GM12878 (cell line): ENCODE measurements at regions not wholly inside any gene's neighbourhood (a gene's known extent, or its start where the extent isn't known, plus 50 kb on each side); places are given as distances from the start of the nearest gene placed in this dataset.

Experiments used
- ATAC-seq: fragments of 200-7000 bp; cut with Tn5 transposase; 3 replicates; pipeline ENCODE4 v1.9.1; 2020; ENCODE audit warnings: mild to moderate bottlenecking, moderate library complexity
- BruUV-seq: library from RNA; stranded (reverse); fragments of 400-500 nt; replicated peaks from 2 replicates; lab custom pipeline; 2021; lab: Mats Ljungman, UMichigan
- CTCF ChIA-PET: fragments of 300-600 bp; sonication (Branson Sonifier 250); formaldehyde crosslinking; extraction: SDS; loops from one replicate; lab custom pipeline; 2021; ENCODE audit warnings: inconsistent platforms; lab: Yijun Ruan, JAX
- POLR2A ChIA-PET: fragments of 350-600 bp; formaldehyde crosslinking; extraction: SDS; loops from one replicate; lab custom pipeline; 2021; ENCODE audit warnings: inconsistent platforms; lab: Charles Lee
- RAD21 ChIA-PET: fragments of 300-600 bp; sonication (Branson Sonifier 250); formaldehyde crosslinking; loops from one replicate; lab custom pipeline; 2023; ENCODE audit warnings: antibody characterized with exemption; ENCODE audit not compliant: unreplicated experiment; lab: Charles Lee
- SMC1A ChIA-PET: fragments of 300-600 bp; sonication (Branson Sonifier 250); formaldehyde crosslinking; loops from one replicate; lab custom pipeline; 2023; ENCODE audit not compliant: unreplicated experiment, uncharacterized antibody; lab: Charles Lee
- DNase-seq: peaks from one replicate; pipeline ENCODE4 v3.0.0-alpha.2; 2011; ENCODE audit warnings: low read depth, low spot score
- FAIRE-seq: peaks from 3 replicates; lab custom pipeline; 2011; peaks lifted over from hg19 to GRCh38; lab: Jason Lieb, UNC
- H2AFZ ChIP-seq: 2 replicates; pipeline ENCODE4 v1.6.0; 2011; ENCODE audit warnings: low read depth, low read length, control low read depth; ENCODE audit not compliant: control insufficient read depth
- H3K27ac ChIP-seq: 2 replicates; pipeline ENCODE4 v1.5.1; 2011; ENCODE audit warnings: control low read depth; ENCODE audit not compliant: control insufficient read depth, insufficient read depth
- H3K27me3 ChIP-seq, 2 experiments: replicated peaks in 1 of 2; 2 replicates each; pipeline versions ENCODE4 v1.6.0 to v1.6.1; 2011; ENCODE audit warnings: low read length in 1 of 2; ENCODE audit not compliant: control insufficient read depth in 2 of 2, insufficient read depth in 2 of 2
- H3K36me3 ChIP-seq, 2 experiments: 2 replicates each; pipeline ENCODE4 v1.5.1; 2011; ENCODE audit warnings: low read length in 1 of 2; ENCODE audit not compliant: control insufficient read depth in 2 of 2, insufficient read depth in 2 of 2
- H3K4me1 ChIP-seq: 2 replicates; pipeline ENCODE4 v1.6.1; 2011; ENCODE audit warnings: mild to moderate bottlenecking, low read length, moderate library complexity, mixed read lengths; ENCODE audit not compliant: control insufficient read depth, insufficient read depth
- H3K4me2 ChIP-seq: 2 replicates; pipeline ENCODE4 v1.6.0; 2011; ENCODE audit warnings: control low read depth; ENCODE audit not compliant: control insufficient read depth, insufficient read depth
- H3K4me3 ChIP-seq: fragments of 200-600 bp; sonication (generic); 2 replicates; pipeline ENCODE4 v1.5.1; 2016
- H3K79me2 ChIP-seq: 2 replicates; pipeline ENCODE4 v1.6.0; 2011; ENCODE audit warnings: low read length; ENCODE audit not compliant: control insufficient read depth, insufficient read depth
- H3K9ac ChIP-seq: 2 replicates; pipeline ENCODE4 v1.8.0; 2011; ENCODE audit warnings: low read length, control low read depth, mixed read lengths; ENCODE audit not compliant: control insufficient read depth, insufficient read depth
- H3K9me3 ChIP-seq: replicated peaks from 3 replicates; pipeline ENCODE4 v1.5.1; 2011; ENCODE audit warnings: mild to moderate bottlenecking, low read length; ENCODE audit not compliant: control insufficient read depth, insufficient read depth
- H4K20me1 ChIP-seq: 2 replicates; pipeline ENCODE4 v1.6.0; 2011; ENCODE audit not compliant: control insufficient read depth, insufficient read depth
- ATF7 ChIP-seq: fragments of 450-650 bp; IDR thresholded peaks from 2 replicates; pipeline ENCODE4 v1.6.1; 2016; ENCODE audit warnings: low read depth, mild to moderate bottlenecking
- CREM ChIP-seq: IDR thresholded peaks from 2 replicates; pipeline ENCODE4 v1.6.1; 2014; ENCODE audit warnings: antibody characterized with exemption, low read depth
- RBBP5 ChIP-seq: fragments of 200-600 bp; sonication (generic); conservative IDR thresholded peaks from 2 replicates; pipeline ENCODE4 v1.6.1; 2016
- RCOR1 ChIP-seq: conservative IDR thresholded peaks from 2 replicates; pipeline ENCODE4 v1.6.1; 2012; ENCODE audit warnings: low read depth, low read length, improper control_type of control experiment
- ZNF24 ChIP-seq: fragments of 450-650 bp; IDR thresholded peaks from 2 replicates; pipeline ENCODE4 v1.6.1; 2017; ENCODE audit warnings: antibody characterized with exemption, mild to moderate bottlenecking
- ZNF622 ChIP-seq: fragments of 450-650 bp; IDR thresholded peaks from 2 replicates; pipeline ENCODE4 v1.6.1; 2017; ENCODE audit warnings: mild to moderate bottlenecking, inconsistent platforms
- WGBS: methylation state at CpG from one replicate; pipeline ENCODE4 v1.1.6; 2016; ENCODE audit warnings: low lambda C conversion rate; ENCODE audit not compliant: insufficient replicate concordance, insufficient coverage; ENCODE audit errors: missing lambda C conversion rate; 5-methylcytosine and 5-hydroxymethylcytosine counted together
- in situ Hi-C: fragments of 300-500 bp; cut with MboI; formaldehyde crosslinking; loops from 9 replicates; pipeline ENCODE4 v1.14.3; 2018; ENCODE audit warnings: mixed read lengths
- intact Hi-C: fragments of 100-400 bp; cut with micrococcal nuclease; formaldehyde crosslinking; loops from one replicate; pipeline ENCODE4 v1.14.2; 2022; ENCODE audit not compliant: unreplicated experiment
- TF ChIP-seq, protein P1 (sequence below): fragments of 450-650 bp; IDR thresholded peaks from 2 replicates; pipeline ENCODE4 v1.6.1; 2017; ENCODE audit warnings: borderline replicate concordance
- TF ChIP-seq, protein P2 (sequence below): IDR thresholded peaks from 2 replicates; pipeline ENCODE4 v1.6.1; 2012; ENCODE audit warnings: improper control_type of control experiment, low read depth, low read length; ENCODE audit not compliant: insufficient replicate concordance
- TF ChIP-seq, protein P3 (sequence below): fragments of 450-650 bp; IDR thresholded peaks from 2 replicates; pipeline ENCODE4 v1.6.1; 2017; ENCODE audit warnings: mild to moderate bottlenecking, moderate library complexity
- TF ChIP-seq, protein P4 (sequence below): IDR thresholded peaks from 2 replicates; pipeline ENCODE4 v1.6.1; 2012; ENCODE audit warnings: low read depth, low read length, improper control_type of control experiment

DNA sequence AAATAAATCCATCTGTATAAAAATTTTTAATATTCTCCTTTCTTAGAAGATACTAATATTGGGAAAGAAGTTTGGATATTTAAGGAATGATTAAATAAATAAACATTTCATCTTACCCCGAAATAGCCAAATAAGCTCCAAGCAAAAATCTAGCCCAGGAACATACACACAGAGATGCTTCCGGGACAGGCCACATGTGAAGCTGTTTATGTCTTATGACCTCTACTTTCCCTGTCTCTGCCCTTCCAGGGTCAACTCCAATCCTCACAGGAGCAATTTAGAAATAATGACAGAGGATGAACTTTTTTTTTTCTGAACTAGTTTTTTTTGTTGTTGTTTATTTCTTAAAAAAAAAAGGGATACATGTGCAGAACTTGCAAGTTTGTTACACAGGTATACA is 89.4 kb downstream of the BTG1 start (continued):
- TF ChIP-seq, protein P1, sequence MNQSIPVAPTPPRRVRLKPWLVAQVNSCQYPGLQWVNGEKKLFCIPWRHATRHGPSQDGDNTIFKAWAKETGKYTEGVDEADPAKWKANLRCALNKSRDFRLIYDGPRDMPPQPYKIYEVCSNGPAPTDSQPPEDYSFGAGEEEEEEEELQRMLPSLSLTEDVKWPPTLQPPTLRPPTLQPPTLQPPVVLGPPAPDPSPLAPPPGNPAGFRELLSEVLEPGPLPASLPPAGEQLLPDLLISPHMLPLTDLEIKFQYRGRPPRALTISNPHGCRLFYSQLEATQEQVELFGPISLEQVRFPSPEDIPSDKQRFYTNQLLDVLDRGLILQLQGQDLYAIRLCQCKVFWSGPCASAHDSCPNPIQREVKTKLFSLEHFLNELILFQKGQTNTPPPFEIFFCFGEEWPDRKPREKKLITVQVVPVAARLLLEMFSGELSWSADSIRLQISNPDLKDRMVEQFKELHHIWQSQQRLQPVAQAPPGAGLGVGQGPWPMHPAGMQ: no peak
- TF ChIP-seq, protein P2, sequence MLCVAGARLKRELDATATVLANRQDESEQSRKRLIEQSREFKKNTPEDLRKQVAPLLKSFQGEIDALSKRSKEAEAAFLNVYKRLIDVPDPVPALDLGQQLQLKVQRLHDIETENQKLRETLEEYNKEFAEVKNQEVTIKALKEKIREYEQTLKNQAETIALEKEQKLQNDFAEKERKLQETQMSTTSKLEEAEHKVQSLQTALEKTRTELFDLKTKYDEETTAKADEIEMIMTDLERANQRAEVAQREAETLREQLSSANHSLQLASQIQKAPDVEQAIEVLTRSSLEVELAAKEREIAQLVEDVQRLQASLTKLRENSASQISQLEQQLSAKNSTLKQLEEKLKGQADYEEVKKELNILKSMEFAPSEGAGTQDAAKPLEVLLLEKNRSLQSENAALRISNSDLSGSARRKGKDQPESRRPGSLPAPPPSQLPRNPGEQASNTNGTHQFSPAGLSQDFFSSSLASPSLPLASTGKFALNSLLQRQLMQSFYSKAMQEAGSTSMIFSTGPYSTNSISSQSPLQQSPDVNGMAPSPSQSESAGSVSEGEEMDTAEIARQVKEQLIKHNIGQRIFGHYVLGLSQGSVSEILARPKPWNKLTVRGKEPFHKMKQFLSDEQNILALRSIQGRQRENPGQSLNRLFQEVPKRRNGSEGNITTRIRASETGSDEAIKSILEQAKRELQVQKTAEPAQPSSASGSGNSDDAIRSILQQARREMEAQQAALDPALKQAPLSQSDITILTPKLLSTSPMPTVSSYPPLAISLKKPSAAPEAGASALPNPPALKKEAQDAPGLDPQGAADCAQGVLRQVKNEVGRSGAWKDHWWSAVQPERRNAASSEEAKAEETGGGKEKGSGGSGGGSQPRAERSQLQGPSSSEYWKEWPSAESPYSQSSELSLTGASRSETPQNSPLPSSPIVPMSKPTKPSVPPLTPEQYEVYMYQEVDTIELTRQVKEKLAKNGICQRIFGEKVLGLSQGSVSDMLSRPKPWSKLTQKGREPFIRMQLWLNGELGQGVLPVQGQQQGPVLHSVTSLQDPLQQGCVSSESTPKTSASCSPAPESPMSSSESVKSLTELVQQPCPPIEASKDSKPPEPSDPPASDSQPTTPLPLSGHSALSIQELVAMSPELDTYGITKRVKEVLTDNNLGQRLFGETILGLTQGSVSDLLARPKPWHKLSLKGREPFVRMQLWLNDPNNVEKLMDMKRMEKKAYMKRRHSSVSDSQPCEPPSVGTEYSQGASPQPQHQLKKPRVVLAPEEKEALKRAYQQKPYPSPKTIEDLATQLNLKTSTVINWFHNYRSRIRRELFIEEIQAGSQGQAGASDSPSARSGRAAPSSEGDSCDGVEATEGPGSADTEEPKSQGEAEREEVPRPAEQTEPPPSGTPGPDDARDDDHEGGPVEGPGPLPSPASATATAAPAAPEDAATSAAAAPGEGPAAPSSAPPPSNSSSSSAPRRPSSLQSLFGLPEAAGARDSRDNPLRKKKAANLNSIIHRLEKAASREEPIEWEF: no peak
- no peak for TF ChIP-seq RBBP5
- no peak for TF ChIP-seq ZNF622
- no peak for TF ChIP-seq CREM

DNA sequence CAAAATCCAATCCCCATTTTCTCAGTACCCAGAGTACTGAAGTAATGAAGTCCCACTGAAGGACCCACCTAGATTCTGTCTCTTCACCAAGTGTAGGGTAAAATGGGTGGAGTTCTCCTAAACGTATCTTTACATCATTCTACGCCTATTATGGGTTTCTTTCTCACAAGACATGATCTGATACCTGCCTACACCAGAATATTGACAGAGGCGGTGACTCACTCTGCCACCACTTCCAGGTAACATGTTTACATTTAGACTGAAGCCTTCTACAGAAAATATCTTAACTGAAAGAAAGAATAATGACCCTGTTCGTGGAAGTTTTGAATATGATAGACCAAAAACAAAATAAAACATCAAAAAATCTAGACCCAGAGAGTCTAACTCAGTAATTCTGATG is 89.8 kb downstream of the BTG1 start:
- DNase-seq (no peak), ATAC-seq (peak; percentile 65), FAIRE-seq (no peak)
- Histone ChIP-seq H3K4me1 (peaks cover 12% of the 10 kb centered on the region), H3K9ac (no peak overlapping the region), H3K4me2 (no peak overlapping the region), H3K79me2 (no peaks in the 10 kb centered on the region), H3K9me3 (peaks cover 3% of the 10 kb centered on the region; the same call in 2 of the 3 replicates), H3K27ac (no peak overlapping the region), H2AFZ (no peak overlapping the region), H3K4me3 (no peak overlapping the region), H3K27me3 (no peaks in the 10 kb centered on the region), H4K20me1 (no peaks in the 10 kb centered on the region), H3K36me3 (no peaks in the 10 kb centered on the region)
- no TSS peak for BruUV-seq
- SMC1A ChIA-PET: interaction anchor here (1.9 to 3.2 kb wide), 2 partner anchors 7 to 88 kb away, joined by 6 to 14 read pairs; no protein-coding TSS in a partner anchor
- intact Hi-C loops: no loop called here
- CTCF ChIA-PET: no interaction called here
- POLR2A ChIA-PET: no interaction called here
- 90% methylated on average over 4 of the region's 4 CpGs for WGBS
- in situ Hi-C loops: no loop called here
- RAD21 ChIA-PET: no interaction called here
- TF ChIP-seq ATF7 (peak; percentile 40; the same call in 1 of the 2 replicates), RCOR1 (no peak), ZNF24 (peak; percentile 40; the same call in 1 of the 2 replicates)
- TF ChIP-seq, protein P3, sequence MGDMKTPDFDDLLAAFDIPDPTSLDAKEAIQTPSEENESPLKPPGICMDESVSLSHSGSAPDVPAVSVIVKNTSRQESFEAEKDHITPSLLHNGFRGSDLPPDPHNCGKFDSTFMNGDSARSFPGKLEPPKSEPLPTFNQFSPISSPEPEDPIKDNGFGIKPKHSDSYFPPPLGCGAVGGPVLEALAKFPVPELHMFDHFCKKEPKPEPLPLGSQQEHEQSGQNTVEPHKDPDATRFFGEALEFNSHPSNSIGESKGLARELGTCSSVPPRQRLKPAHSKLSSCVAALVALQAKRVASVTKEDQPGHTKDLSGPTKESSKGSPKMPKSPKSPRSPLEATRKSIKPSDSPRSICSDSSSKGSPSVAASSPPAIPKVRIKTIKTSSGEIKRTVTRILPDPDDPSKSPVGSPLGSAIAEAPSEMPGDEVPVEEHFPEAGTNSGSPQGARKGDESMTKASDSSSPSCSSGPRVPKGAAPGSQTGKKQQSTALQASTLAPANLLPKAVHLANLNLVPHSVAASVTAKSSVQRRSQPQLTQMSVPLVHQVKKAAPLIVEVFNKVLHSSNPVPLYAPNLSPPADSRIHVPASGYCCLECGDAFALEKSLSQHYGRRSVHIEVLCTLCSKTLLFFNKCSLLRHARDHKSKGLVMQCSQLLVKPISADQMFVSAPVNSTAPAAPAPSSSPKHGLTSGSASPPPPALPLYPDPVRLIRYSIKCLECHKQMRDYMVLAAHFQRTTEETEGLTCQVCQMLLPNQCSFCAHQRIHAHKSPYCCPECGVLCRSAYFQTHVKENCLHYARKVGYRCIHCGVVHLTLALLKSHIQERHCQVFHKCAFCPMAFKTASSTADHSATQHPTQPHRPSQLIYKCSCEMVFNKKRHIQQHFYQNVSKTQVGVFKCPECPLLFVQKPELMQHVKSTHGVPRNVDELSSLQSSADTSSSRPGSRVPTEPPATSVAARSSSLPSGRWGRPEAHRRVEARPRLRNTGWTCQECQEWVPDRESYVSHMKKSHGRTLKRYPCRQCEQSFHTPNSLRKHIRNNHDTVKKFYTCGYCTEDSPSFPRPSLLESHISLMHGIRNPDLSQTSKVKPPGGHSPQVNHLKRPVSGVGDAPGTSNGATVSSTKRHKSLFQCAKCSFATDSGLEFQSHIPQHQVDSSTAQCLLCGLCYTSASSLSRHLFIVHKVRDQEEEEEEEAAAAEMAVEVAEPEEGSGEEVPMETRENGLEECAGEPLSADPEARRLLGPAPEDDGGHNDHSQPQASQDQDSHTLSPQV: no peak
- TF ChIP-seq, protein P4, sequence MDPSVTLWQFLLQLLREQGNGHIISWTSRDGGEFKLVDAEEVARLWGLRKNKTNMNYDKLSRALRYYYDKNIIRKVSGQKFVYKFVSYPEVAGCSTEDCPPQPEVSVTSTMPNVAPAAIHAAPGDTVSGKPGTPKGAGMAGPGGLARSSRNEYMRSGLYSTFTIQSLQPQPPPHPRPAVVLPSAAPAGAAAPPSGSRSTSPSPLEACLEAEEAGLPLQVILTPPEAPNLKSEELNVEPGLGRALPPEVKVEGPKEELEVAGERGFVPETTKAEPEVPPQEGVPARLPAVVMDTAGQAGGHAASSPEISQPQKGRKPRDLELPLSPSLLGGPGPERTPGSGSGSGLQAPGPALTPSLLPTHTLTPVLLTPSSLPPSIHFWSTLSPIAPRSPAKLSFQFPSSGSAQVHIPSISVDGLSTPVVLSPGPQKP: no peak
